GM23338 (cell line): ENCODE measurements at regions not wholly inside any gene's neighbourhood (a gene's known extent, or its start where the extent isn't known, plus 50 kb on each side); places are given as distances from the start of the nearest gene placed in this dataset.
A peak's percentile ranks its signal among the peaks of the same experiment; 100 is the strongest.

Experiments used
- ATAC-seq: fragments of 200-7000 bp; cut with Tn5 transposase; 3 replicates; pipeline ENCODE4 v1.9.1; 2020
- DNase-seq: peaks from one replicate; pipeline ENCODE4 v3.0.0-alpha.2; 2015; ENCODE audit warnings: low spot score
- H2AFZ ChIP-seq: fragments of 200-600 bp; sonication (generic); 2 replicates; pipeline ENCODE4 v1.8.0; 2016; ENCODE audit warnings: antibody characterized with exemption, mild to moderate bottlenecking, moderate library complexity
- H3F3A ChIP-seq: fragments of 200-600 bp; sonication (generic); replicated peaks from 2 replicates; pipeline ENCODE4 v1.8.0; 2017; ENCODE audit warnings: antibody characterized with exemption, mixed run types, low read depth
- H3K27ac ChIP-seq: fragments of 200-600 bp; sonication (generic); 2 replicates; pipeline ENCODE4 v1.6.1; 2016; ENCODE audit warnings: low read depth
- H3K27me3 ChIP-seq: fragments of 200-600 bp; sonication (generic); 2 replicates; pipeline ENCODE4 v1.8.0; 2016; ENCODE audit warnings: mild to moderate bottlenecking, mixed run types, moderate library complexity; ENCODE audit not compliant: insufficient read depth
- H3K36me3 ChIP-seq: fragments of 200-600 bp; sonication (generic); 2 replicates; pipeline ENCODE4 v1.8.0; 2016; ENCODE audit warnings: mild to moderate bottlenecking; ENCODE audit not compliant: insufficient read depth
- H3K4me1 ChIP-seq: fragments of 200-600 bp; sonication (generic); 2 replicates; pipeline ENCODE4 v1.8.0; 2016; ENCODE audit warnings: mild to moderate bottlenecking, moderate library complexity; ENCODE audit not compliant: insufficient read depth
- H3K4me2 ChIP-seq: fragments of 200-600 bp; sonication (generic); 2 replicates; pipeline ENCODE4 v1.7.1; 2017; ENCODE audit warnings: mixed run types
- H3K4me3 ChIP-seq: fragments of 200-600 bp; sonication (generic); 2 replicates; pipeline ENCODE4 v1.6.1; 2016; ENCODE audit warnings: mixed run types
- H3K79me2 ChIP-seq: fragments of 200-600 bp; sonication (generic); replicated peaks from 2 replicates; pipeline ENCODE4 v1.8.0; 2017; ENCODE audit warnings: mild to moderate bottlenecking; ENCODE audit not compliant: insufficient read depth
- H3K9me2 ChIP-seq: fragments of 200-600 bp; sonication (generic); 2 replicates; pipeline ENCODE4 v1.8.0; 2017; ENCODE audit not compliant: insufficient read depth
- H4K20me1 ChIP-seq: fragments of 200-600 bp; sonication (generic); replicated peaks from 2 replicates; pipeline ENCODE4 v1.8.0; 2017; ENCODE audit warnings: mild to moderate bottlenecking; ENCODE audit not compliant: insufficient read depth
- H3K27ac Mint-ChIP-seq: 2 replicates; pipeline ENCODE4 v1.8.0; 2020; ENCODE audit warnings: inconsistent platforms, mild to moderate bottlenecking, moderate library complexity, mixed read lengths
- H3K27me3 Mint-ChIP-seq: 3 replicates; pipeline ENCODE4 v1.8.0; 2022; ENCODE audit warnings: low read depth, mild to moderate bottlenecking, moderate library complexity, mixed read lengths, inconsistent platforms; ENCODE audit not compliant: insufficient read depth, poor library complexity
- H3K36me3 Mint-ChIP-seq: 3 replicates; pipeline ENCODE4 v1.8.0; 2021; ENCODE audit warnings: low read depth, mild to moderate bottlenecking, inconsistent platforms, moderate library complexity, mixed read lengths
- H3K4me1 Mint-ChIP-seq: 3 replicates; pipeline ENCODE4 v1.8.0; 2020; ENCODE audit warnings: mild to moderate bottlenecking, inconsistent platforms, mixed read lengths
- H3K4me3 Mint-ChIP-seq: 3 replicates; pipeline ENCODE4 v1.8.0; 2021; ENCODE audit warnings: moderate library complexity, mild to moderate bottlenecking, inconsistent platforms, mixed read lengths
- H3K9me3 Mint-ChIP-seq: 3 replicates; pipeline ENCODE4 v1.8.0; 2020; ENCODE audit warnings: moderate library complexity, mild to moderate bottlenecking, inconsistent platforms, mixed read lengths
- CREB1 ChIP-seq: fragments of 250-450 bp; sonication (Bioruptor Pico); IDR thresholded peaks from 2 replicates; pipeline ENCODE4 v1.5.0; 2020; ENCODE audit warnings: low read depth, mild to moderate bottlenecking, moderate library complexity
- EZH2 ChIP-seq: fragments of 200-600 bp; sonication (generic); IDR thresholded peaks from one replicate; pipeline ENCODE4 v1.8.0; 2017; ENCODE audit warnings: antibody characterized with exemption, mild to moderate bottlenecking, low read depth; ENCODE audit not compliant: unreplicated experiment
- EZH2phosphoT487 ChIP-seq: fragments of 200-600 bp; sonication (generic); IDR thresholded peaks from one replicate; pipeline ENCODE4 v1.8.1; 2018; ENCODE audit warnings: antibody characterized with exemption; ENCODE audit not compliant: unreplicated experiment
- JUNB ChIP-seq: IDR thresholded peaks from one replicate; pipeline ENCODE4 v1.6.1; 2016; ENCODE audit warnings: antibody characterized with exemption; ENCODE audit not compliant: unreplicated experiment
- REST ChIP-seq: IDR thresholded peaks from one replicate; pipeline ENCODE4 v1.6.1; 2018; ENCODE audit warnings: antibody characterized with exemption; ENCODE audit not compliant: unreplicated experiment
- STAT1 ChIP-seq: IDR thresholded peaks from one replicate; pipeline ENCODE4 v1.6.1; 2016; ENCODE audit warnings: antibody characterized with exemption; ENCODE audit not compliant: unreplicated experiment
- ZNF114 ChIP-seq: fragments of 250-450 bp; sonication (Bioruptor Pico); IDR thresholded peaks from 2 replicates; pipeline ENCODE4 v1.5.0; 2020; ENCODE audit warnings: mild to moderate bottlenecking, moderate library complexity
- ZNF331 ChIP-seq: fragments of 250-450 bp; sonication (Bioruptor Pico); IDR thresholded peaks from 2 replicates; pipeline ENCODE4 v1.5.0; 2020; ENCODE audit warnings: low read depth, mild to moderate bottlenecking, moderate library complexity
- ZNF462 ChIP-seq: fragments of 250-450 bp; sonication (Bioruptor Pico); IDR thresholded peaks from 2 replicates; pipeline ENCODE4 v1.5.0; 2020; ENCODE audit warnings: mild to moderate bottlenecking, moderate library complexity

- Histone ChIP-seq H3K4me2 (peak overlapping the region; percentile 24), H3K79me2 (no peaks in the 10 kb centered on the region), H3K27ac (no peak overlapping the region), H3K27me3 (no peaks in the 10 kb centered on the region), H3K4me1 (peaks cover 62% of the 10 kb centered on the region), H3K36me3 (no peaks in the 10 kb centered on the region; the same call in 1 of the 2 replicates), H3K4me3 (no peak overlapping the region), H4K20me1 (no peaks in the 10 kb centered on the region), H3K9me2 (no peaks in the 10 kb centered on the region), H3F3A (no peaks in the 10 kb centered on the region), H2AFZ (no peak overlapping the region)
- Mint-ChIP-seq H3K27me3 (no peaks in the 10 kb centered on the region), H3K36me3 (peaks cover 2% of the 10 kb centered on the region; the same call in 1 of the 3 replicates), H3K4me3 (no peak overlapping the region), H3K27ac (peak overlapping the region; percentile 63; the same call in 1 of the 2 replicates), H3K4me1 (peaks cover 47% of the 10 kb centered on the region), H3K9me3 (no peaks in the 10 kb centered on the region; the same call in 2 of the 3 replicates)
- ATAC-seq (peak; percentile 60), DNase-seq (no peak)
- no peak for TF ChIP-seq ZNF114 (CRISPR knock-in tag)
- no peak for TF ChIP-seq STAT1
- no peak for TF ChIP-seq JUNB
- no peak for TF ChIP-seq CREB1 (CRISPR knock-in tag)
- no peak for TF ChIP-seq EZH2
- no peak for TF ChIP-seq EZH2phosphoT487
- TF ChIP-seq REST: no peak
- no peak for TF ChIP-seq ZNF331 (CRISPR knock-in tag)
- TF ChIP-seq ZNF462 (CRISPR knock-in tag): no peak
Observed at GRCh38 chr5:152171888-152172287, 233.2 kb downstream of the NMUR2 start.
